Lower leg skin (tissue), 4 donors: ENCODE measurements at regions not wholly inside any gene's neighbourhood (a gene's known extent, or its start where the extent isn't known, plus 50 kb on each side); places are given as distances from the start of the nearest gene placed in this dataset.

Experiments
- DNase-seq, 2 donors: peaks; one replicate each; pipeline ENCODE4 v3.0.0-alpha.2; 2019; ENCODE audit warnings: low spot score in 2 of 2
- H3K4me3 ChIP-seq: fragments of 200-600 bp; sonication (generic); 2 replicates; pipeline ENCODE4 v1.5.1; 2017; ENCODE audit warnings: mild to moderate bottlenecking, low read depth; ENCODE audit not compliant: poor library complexity, severe bottlenecking
- CTCF ChIP-seq, 3 donors: fragments of 450-650 bp; IDR thresholded peaks; one replicate each; pipeline ENCODE4 v1.5.1; 2016; ENCODE audit warnings: antibody characterized with exemption in 3 of 3, mild to moderate bottlenecking in 3 of 3, moderate library complexity in 2 of 3
- POLR2A ChIP-seq, 2 donors: fragments of 450-650 bp; IDR thresholded peaks; one replicate each; pipeline ENCODE4 v1.6.1; 2016 to 2017; ENCODE audit warnings: antibody characterized with exemption in 2 of 2, mild to moderate bottlenecking in 1 of 2, moderate library complexity in 1 of 2
- WGBS, 2 donors: methylation state at CpG; one replicate each; pipeline ENCODE4 v1.1.5; 2018; 5-methylcytosine and 5-hydroxymethylcytosine counted together
- intact Hi-C: fragments of 100-400 bp; cut with DNase I; formaldehyde crosslinking; loops from one replicate; pipeline ENCODE4 v1.15.0; 2023; ENCODE audit warnings: low total_unique reads

GRCh38 chr5:118646917-118647316 is 341.4 kb downstream of the DTWD2 start:
- no peak for DNase-seq
- intact Hi-C loops, result no loop called here
- no peak overlapping the region for H3K4me3 ChIP-seq
- 63 to 64% methylated on average over 6 of the region's 6 CpGs for WGBS, 2 donors
- no peak for TF ChIP-seq CTCF (IDR thresholded peaks at IDR 0.05)
- TF ChIP-seq POLR2A (IDR thresholded peaks at IDR 0.05), result no peak

GRCh38 chr5:118637947-118638670 is 350.2 kb downstream of the DTWD2 start:
- WGBS, 2 donors, result 79 to 87% methylated on average over 9 of the region's 9 CpGs
- intact Hi-C loops, result no loop called here
- DNase-seq, result no peak
- H3K4me3 ChIP-seq, result no peak overlapping the region
- no peak for TF ChIP-seq CTCF (IDR thresholded peaks at IDR 0.05)
- TF ChIP-seq POLR2A (IDR thresholded peaks at IDR 0.05), result no peak

- DNase-seq, result no peak
- H3K4me3 ChIP-seq, result no peak overlapping the region
- intact Hi-C loops, result no loop called here
- WGBS, 2 donors, result 52 to 59% methylated on average over 4 of the region's 4 CpGs
- no peak for TF ChIP-seq POLR2A (IDR thresholded peaks at IDR 0.05)
- no peak for TF ChIP-seq CTCF (IDR thresholded peaks at IDR 0.05)
Observed at GRCh38 chr5:118628660-118629354, 359.5 kb downstream of the DTWD2 start.

GRCh38 chr5:118620233-118620632 is 368.1 kb downstream of the DTWD2 start:
- 54 to 65% methylated on average over 2 of the region's 2 CpGs for WGBS, 2 donors
- no peak overlapping the region for H3K4me3 ChIP-seq
- intact Hi-C loops, result no loop called here
- no peak for DNase-seq
- TF ChIP-seq POLR2A (IDR thresholded peaks at IDR 0.05), result no peak
- TF ChIP-seq CTCF (IDR thresholded peaks at IDR 0.05), result no peak

- no peak for DNase-seq
- WGBS, 2 donors, result 44 to 56% methylated on average over 3 of the region's 3 CpGs
- H3K4me3 ChIP-seq, result no peak overlapping the region
- intact Hi-C loops, result no loop called here
- TF ChIP-seq CTCF (IDR thresholded peaks at IDR 0.05) (no peak), POLR2A (IDR thresholded peaks at IDR 0.05) (no peak)
Observed at GRCh38 chr5:118619823-118620222, 368.5 kb downstream of the DTWD2 start.
